ENCODE measurements at regions not wholly inside any gene's neighbourhood (a gene's known extent, or its start where the extent isn't known, plus 50 kb on each side); places are given as distances from the start of the nearest gene placed in this dataset.

DNA sequence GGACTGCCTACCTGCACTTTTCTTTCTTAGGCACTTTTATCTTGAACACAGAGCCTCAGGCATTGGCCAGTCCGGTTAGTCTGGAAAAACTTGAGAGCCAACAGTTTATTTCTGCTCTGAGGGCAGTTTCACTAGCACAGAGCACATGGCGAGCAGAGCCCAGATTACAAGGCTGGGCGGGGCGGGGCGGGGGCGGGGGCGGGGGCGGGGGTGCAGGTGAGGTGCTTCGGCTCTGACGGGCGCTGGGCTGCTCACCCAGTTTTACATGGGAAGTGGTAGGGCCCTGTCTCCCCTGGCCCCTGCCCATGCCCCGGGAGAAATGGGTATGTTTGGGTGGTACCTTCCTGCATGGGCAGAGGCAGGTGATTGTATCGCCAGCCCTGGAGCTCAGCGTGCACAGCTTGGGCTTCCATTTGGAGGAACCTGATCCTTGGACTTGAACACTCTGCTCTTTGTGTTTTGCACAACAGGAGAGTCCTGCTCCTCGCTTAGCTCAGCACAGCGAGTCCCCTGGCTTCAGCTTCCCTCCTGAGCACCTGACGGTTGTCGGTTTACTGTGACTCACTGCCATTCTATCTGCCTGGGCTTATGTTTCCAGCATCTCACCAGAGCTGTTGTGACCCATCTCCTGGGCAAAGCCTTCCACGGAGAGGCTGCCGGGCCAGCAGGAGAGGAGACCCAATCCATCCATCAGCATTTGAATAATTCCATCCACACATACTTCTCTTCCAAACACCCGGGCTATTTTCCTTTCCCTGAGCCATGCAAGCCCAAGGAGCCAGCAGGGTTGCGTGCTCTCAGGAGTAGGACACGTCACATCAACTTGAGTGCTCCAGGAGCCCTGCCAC, 108.5 kb downstream of the ARF6 start (continued):
- no peak for TF ChIP-seq GABPA (IDR thresholded peaks at IDR 0.05 in 1 of 2, conservative IDR thresholded peaks at IDR 0.05 in 1 of 2)

DNA sequence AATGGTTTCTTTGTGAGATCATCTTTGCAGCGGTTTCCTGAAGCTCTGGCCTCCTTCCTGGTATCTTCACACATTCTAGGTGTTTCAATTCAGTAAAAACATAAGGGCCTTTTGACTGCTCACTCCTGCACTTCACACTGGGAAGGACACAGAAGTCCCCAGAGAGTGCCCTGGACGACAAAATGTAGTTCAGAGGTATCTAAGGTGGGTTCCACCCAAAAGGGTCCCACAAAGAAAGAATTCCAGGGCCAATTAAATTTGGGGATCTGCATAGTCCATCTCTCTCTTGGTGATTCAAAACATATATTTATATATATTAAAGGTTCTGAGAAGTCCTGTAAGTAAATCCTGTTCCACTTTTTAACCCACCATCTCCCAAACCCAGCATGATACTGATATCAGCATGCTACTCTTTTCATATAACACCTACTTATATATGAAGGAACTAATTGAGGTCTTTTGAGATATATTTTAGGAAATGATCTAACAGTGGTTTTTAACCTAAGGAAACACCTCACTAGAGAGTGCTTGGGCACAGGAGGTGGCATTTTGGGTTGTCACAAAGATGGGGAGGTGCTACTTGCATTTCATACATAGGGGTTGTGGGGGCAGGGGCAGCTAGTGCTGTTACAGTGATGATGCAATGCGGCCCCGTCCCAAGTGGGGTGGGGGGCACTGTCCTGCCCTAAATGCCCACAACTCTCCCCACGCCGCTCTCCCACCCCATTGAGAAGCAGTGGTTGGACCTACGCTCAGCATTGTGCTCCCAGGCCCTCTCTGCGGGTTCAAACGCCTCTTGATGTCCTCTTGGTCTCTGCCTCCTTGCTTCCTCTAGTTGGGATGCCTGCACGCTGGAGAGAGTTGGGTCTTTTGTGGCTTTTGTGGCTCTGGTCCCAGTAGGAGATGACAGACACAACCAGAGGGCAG, 109.4 kb downstream of the ARF6 start:
- TF ChIP-seq FOXA2 (IDR thresholded peaks at IDR 0.05) (no peak), TAF1 (conservative IDR thresholded peaks at IDR 0.05) (no peak), HNF4A (conservative IDR thresholded peaks at IDR 0.05) (no peak), HNF4G (IDR thresholded peaks at IDR 0.05) (no peak), RXRA (IDR thresholded peaks at IDR 0.05) (no peak), RAD21 (IDR thresholded peaks at IDR 0.05) (no peak), GABPA (IDR thresholded peaks at IDR 0.05 in 1 of 2, conservative IDR thresholded peaks at IDR 0.05 in 1 of 2) (no peak), NR2F2 (IDR thresholded peaks at IDR 0.05) (no peak), FOXA1 (IDR thresholded peaks at IDR 0.05) (no peak), JUND (IDR thresholded peaks at IDR 0.05) (no peak), SP1 (IDR thresholded peaks at IDR 0.05) (no peak), EGR1 (IDR thresholded peaks at IDR 0.05; ENCODE audit: low read depth in 2 of 2) (no peak), YY1 (IDR thresholded peaks at IDR 0.05) (no peak)
- TF ChIP-seq, protein P1, sequence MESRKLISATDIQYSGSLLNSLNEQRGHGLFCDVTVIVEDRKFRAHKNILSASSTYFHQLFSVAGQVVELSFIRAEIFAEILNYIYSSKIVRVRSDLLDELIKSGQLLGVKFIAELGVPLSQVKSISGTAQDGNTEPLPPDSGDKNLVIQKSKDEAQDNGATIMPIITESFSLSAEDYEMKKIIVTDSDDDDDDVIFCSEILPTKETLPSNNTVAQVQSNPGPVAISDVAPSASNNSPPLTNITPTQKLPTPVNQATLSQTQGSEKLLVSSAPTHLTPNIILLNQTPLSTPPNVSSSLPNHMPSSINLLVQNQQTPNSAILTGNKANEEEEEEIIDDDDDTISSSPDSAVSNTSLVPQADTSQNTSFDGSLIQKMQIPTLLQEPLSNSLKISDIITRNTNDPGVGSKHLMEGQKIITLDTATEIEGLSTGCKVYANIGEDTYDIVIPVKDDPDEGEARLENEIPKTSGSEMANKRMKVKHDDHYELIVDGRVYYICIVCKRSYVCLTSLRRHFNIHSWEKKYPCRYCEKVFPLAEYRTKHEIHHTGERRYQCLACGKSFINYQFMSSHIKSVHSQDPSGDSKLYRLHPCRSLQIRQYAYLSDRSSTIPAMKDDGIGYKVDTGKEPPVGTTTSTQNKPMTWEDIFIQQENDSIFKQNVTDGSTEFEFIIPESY (IDR thresholded peaks at IDR 0.05): no peak
- TF ChIP-seq, protein P2, sequence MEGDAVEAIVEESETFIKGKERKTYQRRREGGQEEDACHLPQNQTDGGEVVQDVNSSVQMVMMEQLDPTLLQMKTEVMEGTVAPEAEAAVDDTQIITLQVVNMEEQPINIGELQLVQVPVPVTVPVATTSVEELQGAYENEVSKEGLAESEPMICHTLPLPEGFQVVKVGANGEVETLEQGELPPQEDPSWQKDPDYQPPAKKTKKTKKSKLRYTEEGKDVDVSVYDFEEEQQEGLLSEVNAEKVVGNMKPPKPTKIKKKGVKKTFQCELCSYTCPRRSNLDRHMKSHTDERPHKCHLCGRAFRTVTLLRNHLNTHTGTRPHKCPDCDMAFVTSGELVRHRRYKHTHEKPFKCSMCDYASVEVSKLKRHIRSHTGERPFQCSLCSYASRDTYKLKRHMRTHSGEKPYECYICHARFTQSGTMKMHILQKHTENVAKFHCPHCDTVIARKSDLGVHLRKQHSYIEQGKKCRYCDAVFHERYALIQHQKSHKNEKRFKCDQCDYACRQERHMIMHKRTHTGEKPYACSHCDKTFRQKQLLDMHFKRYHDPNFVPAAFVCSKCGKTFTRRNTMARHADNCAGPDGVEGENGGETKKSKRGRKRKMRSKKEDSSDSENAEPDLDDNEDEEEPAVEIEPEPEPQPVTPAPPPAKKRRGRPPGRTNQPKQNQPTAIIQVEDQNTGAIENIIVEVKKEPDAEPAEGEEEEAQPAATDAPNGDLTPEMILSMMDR (IDR thresholded peaks at IDR 0.05; ENCODE audit: low read depth, low read length, missing input control): no peak
- TF ChIP-seq, protein P3, sequence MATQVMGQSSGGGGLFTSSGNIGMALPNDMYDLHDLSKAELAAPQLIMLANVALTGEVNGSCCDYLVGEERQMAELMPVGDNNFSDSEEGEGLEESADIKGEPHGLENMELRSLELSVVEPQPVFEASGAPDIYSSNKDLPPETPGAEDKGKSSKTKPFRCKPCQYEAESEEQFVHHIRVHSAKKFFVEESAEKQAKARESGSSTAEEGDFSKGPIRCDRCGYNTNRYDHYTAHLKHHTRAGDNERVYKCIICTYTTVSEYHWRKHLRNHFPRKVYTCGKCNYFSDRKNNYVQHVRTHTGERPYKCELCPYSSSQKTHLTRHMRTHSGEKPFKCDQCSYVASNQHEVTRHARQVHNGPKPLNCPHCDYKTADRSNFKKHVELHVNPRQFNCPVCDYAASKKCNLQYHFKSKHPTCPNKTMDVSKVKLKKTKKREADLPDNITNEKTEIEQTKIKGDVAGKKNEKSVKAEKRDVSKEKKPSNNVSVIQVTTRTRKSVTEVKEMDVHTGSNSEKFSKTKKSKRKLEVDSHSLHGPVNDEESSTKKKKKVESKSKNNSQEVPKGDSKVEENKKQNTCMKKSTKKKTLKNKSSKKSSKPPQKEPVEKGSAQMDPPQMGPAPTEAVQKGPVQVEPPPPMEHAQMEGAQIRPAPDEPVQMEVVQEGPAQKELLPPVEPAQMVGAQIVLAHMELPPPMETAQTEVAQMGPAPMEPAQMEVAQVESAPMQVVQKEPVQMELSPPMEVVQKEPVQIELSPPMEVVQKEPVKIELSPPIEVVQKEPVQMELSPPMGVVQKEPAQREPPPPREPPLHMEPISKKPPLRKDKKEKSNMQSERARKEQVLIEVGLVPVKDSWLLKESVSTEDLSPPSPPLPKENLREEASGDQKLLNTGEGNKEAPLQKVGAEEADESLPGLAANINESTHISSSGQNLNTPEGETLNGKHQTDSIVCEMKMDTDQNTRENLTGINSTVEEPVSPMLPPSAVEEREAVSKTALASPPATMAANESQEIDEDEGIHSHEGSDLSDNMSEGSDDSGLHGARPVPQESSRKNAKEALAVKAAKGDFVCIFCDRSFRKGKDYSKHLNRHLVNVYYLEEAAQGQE (IDR thresholded peaks at IDR 0.05): no peak
- TF ChIP-seq, protein P4, sequence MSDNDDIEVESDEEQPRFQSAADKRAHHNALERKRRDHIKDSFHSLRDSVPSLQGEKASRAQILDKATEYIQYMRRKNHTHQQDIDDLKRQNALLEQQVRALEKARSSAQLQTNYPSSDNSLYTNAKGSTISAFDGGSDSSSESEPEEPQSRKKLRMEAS (IDR thresholded peaks at IDR 0.05): no peak
- TF ChIP-seq, protein P5, sequence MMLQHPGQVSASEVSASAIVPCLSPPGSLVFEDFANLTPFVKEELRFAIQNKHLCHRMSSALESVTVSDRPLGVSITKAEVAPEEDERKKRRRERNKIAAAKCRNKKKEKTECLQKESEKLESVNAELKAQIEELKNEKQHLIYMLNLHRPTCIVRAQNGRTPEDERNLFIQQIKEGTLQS (IDR thresholded peaks at IDR 0.05): no peak
- Histone ChIP-seq H3K36me3 (ENCODE audit: control insufficient read depth in 4 of 4, insufficient read depth in 3 of 4, low read depth in 1 of 4, low read length in 3 of 4) (no peaks in the 10 kb centered on the region), H3K4me1 (ENCODE audit: control insufficient read depth in 4 of 4, insufficient read depth in 4 of 4, low read length in 3 of 4) (peaks cover 9 to 42% (median 34%) of the 10 kb centered on the region in 4 donors), H3K4me3 (ENCODE audit: low read depth in 1 of 3, low read length in 3 of 3) (peak overlapping the region; percentile 21 to 64 (median 41)), H3K9me3 (ENCODE audit: control insufficient read depth in 4 of 4, low read length in 3 of 4) (no peaks in the 10 kb centered on the region), H3K27ac (ENCODE audit: low read depth in 1 of 2, low read length in 2 of 2) (peak overlapping the region; percentile 92 to 94), H3K9ac (ENCODE audit: low read depth in 1 of 2, low read length in 2 of 2) (peak overlapping the region; percentile 59 to 89), H3K27me3 (ENCODE audit: control insufficient read depth in 4 of 4, insufficient read depth in 4 of 4, low read length in 3 of 4) (no peaks in the 10 kb centered on the region)
- no peak for DNase-seq (ENCODE audit: low spot score)
- 68% methylated on average over 10 of the region's 10 CpGs for WGBS
